ENCODE measurements at regions not wholly inside any gene's neighbourhood (a gene's known extent, or its start where the extent isn't known, plus 50 kb on each side); places are given as distances from the start of the nearest gene placed in this dataset.
"Not testable (repeated sequence)": the region's sequence is repeated elsewhere in the genome, so short reads cannot be mapped to it uniquely, and the experiment has no call there.

DNA sequence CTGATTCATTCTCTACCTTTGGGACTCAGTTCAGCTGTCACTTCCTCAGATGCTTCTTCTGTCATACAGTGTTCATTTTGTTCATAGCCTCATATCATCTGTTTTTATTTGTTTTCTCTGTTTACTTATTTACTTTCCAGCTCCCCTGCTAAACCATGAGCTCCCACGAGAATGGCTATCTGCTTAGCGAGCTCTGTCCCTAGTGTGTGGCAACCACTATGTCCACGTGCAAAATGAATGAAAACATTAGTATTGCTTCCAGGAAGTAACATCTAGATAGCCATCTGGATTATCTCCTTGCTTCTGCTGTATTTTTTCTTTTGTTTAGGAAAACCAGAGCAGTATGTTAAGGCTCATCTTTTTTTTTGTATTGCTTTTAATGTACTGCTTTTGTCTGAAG, 417.0 kb upstream of the SLC35B3 start:
- peaks cover 0 to 2% of the 10 kb centered on the region in 2 donors for H3K27me3 ChIP-seq (ENCODE audit: control insufficient read depth in 1 of 2, insufficient read depth in 2 of 2, low read length in 1 of 2)
- 62 to 72% methylated on average over 3 of the region's 3 CpGs for WGBS, 2 donors
- no peak for DNase-seq
- H3K9me3 ChIP-seq (ENCODE audit: control insufficient read depth, low read length): no peaks in the 10 kb centered on the region
- no peak for ATAC-seq (ENCODE audit: low FRiP score)
- no peak overlapping the region for H3K27ac ChIP-seq (ENCODE audit: low read depth in 1 of 2, low read length in 2 of 2)
- intact Hi-C loops (cut with DNase I): no loop called here
- no peaks in the 10 kb centered on the region for H3K36me3 ChIP-seq (ENCODE audit: control insufficient read depth in 1 of 2, insufficient read depth in 2 of 2, low read length in 1 of 2)
- H3K4me1 ChIP-seq (ENCODE audit: control insufficient read depth in 1 of 2, insufficient read depth in 2 of 2, low read length in 2 of 2): no peaks in the 10 kb centered on the region
- no peak overlapping the region for H3K4me3 ChIP-seq (ENCODE audit: low read length in 2 of 2)

- ATAC-seq (ENCODE audit: low FRiP score); H3K9me3 ChIP-seq (ENCODE audit: control insufficient read depth, low read length); H3K36me3 ChIP-seq (ENCODE audit: control insufficient read depth in 1 of 2, insufficient read depth in 2 of 2, low read length in 1 of 2); intact Hi-C loops (cut with DNase I); DNase-seq; H3K27me3 ChIP-seq (ENCODE audit: control insufficient read depth in 1 of 2, insufficient read depth in 2 of 2, low read length in 1 of 2); H3K4me3 ChIP-seq (ENCODE audit: low read length in 2 of 2); H3K4me1 ChIP-seq (ENCODE audit: control insufficient read depth in 1 of 2, insufficient read depth in 2 of 2, low read length in 2 of 2); H3K27ac ChIP-seq (ENCODE audit: low read depth in 1 of 2, low read length in 2 of 2): not testable (repeated sequence)
- WGBS, 2 donors: 82 to 84% methylated on average over 6 of the region's 6 CpGs
These were observed 411.3 kb upstream of the SLC35B3 start for GRCh38 chr6:8846680-8847079.

- Histone ChIP-seq H3K27me3 (ENCODE audit: control insufficient read depth in 1 of 2, insufficient read depth in 2 of 2, low read length in 1 of 2) (no peaks in the 10 kb centered on the region), H3K4me1 (ENCODE audit: control insufficient read depth in 1 of 2, insufficient read depth in 2 of 2, low read length in 2 of 2) (no peaks in the 10 kb centered on the region), H3K9me3 (ENCODE audit: control insufficient read depth, low read length) (no peaks in the 10 kb centered on the region), H3K36me3 (ENCODE audit: control insufficient read depth in 1 of 2, insufficient read depth in 2 of 2, low read length in 1 of 2) (no peaks in the 10 kb centered on the region), H3K4me3 (ENCODE audit: low read length in 2 of 2) (no peak overlapping the region), H3K27ac (ENCODE audit: low read depth in 1 of 2, low read length in 2 of 2) (no peak overlapping the region)
- intact Hi-C loops (cut with DNase I): no loop called here
- ATAC-seq (ENCODE audit: low FRiP score) (no peak), DNase-seq (no peak)
- 52 to 67% methylated on average over 5 of the region's 5 CpGs for WGBS, 2 donors
These were observed 410.3 kb upstream of the SLC35B3 start for GRCh38 chr6:8845690-8846089.

GRCh38 chr6:8844968-8845367, 409.6 kb upstream of the SLC35B3 start:
- ATAC-seq (ENCODE audit: low FRiP score): no peak
- no peaks in the 10 kb centered on the region for H3K9me3 ChIP-seq (ENCODE audit: control insufficient read depth, low read length)
- no peak for DNase-seq
- no peaks in the 10 kb centered on the region for H3K4me1 ChIP-seq (ENCODE audit: control insufficient read depth in 1 of 2, insufficient read depth in 2 of 2, low read length in 2 of 2)
- intact Hi-C loops (cut with DNase I): no loop called here
- H3K36me3 ChIP-seq (ENCODE audit: control insufficient read depth in 1 of 2, insufficient read depth in 2 of 2, low read length in 1 of 2): no peaks in the 10 kb centered on the region
- no peak overlapping the region for H3K27ac ChIP-seq (ENCODE audit: low read depth in 1 of 2, low read length in 2 of 2)
- H3K4me3 ChIP-seq (ENCODE audit: low read length in 2 of 2): no peak overlapping the region
- no peaks in the 10 kb centered on the region for H3K27me3 ChIP-seq (ENCODE audit: control insufficient read depth in 1 of 2, insufficient read depth in 2 of 2, low read length in 1 of 2)

- H3K27ac ChIP-seq (ENCODE audit: low read depth in 1 of 2, low read length in 2 of 2): no peak overlapping the region
- no peaks in the 10 kb centered on the region for H3K36me3 ChIP-seq (ENCODE audit: control insufficient read depth in 1 of 2, insufficient read depth in 2 of 2, low read length in 1 of 2)
- intact Hi-C loops (cut with DNase I): no loop called here
- DNase-seq (no peak), ATAC-seq (ENCODE audit: low FRiP score) (no peak)
- WGBS, 2 donors: 53 to 65% methylated on average over 7 of the region's 7 CpGs
- no peak overlapping the region for H3K4me3 ChIP-seq (ENCODE audit: low read length in 2 of 2)
- no peaks in the 10 kb centered on the region for H3K27me3 ChIP-seq (ENCODE audit: control insufficient read depth in 1 of 2, insufficient read depth in 2 of 2, low read length in 1 of 2)
- H3K9me3 ChIP-seq (ENCODE audit: control insufficient read depth, low read length): peaks cover 2% of the 10 kb centered on the region
- H3K4me1 ChIP-seq (ENCODE audit: control insufficient read depth in 1 of 2, insufficient read depth in 2 of 2, low read length in 2 of 2): no peaks in the 10 kb centered on the region
These were observed 404.3 kb upstream of the SLC35B3 start for GRCh38 chr6:8839626-8840025.

GRCh38 chr6:8837343-8837742, 402.0 kb upstream of the SLC35B3 start:
- 38 to 45% methylated on average over 2 of the region's 2 CpGs for WGBS, 2 donors
- no peaks in the 10 kb centered on the region for H3K27me3 ChIP-seq (ENCODE audit: control insufficient read depth in 1 of 2, insufficient read depth in 2 of 2, low read length in 1 of 2)
- no peak overlapping the region for H3K27ac ChIP-seq (ENCODE audit: low read depth in 1 of 2, low read length in 2 of 2)
- H3K36me3 ChIP-seq (ENCODE audit: control insufficient read depth in 1 of 2, insufficient read depth in 2 of 2, low read length in 1 of 2): no peaks in the 10 kb centered on the region
- intact Hi-C loops (cut with DNase I): no loop called here
- peaks cover 2% of the 10 kb centered on the region for H3K9me3 ChIP-seq (ENCODE audit: control insufficient read depth, low read length)
- no peak overlapping the region for H3K4me3 ChIP-seq (ENCODE audit: low read length in 2 of 2)
- DNase-seq: no peak
- ATAC-seq (ENCODE audit: low FRiP score): no peak
- no peaks in the 10 kb centered on the region for H3K4me1 ChIP-seq (ENCODE audit: control insufficient read depth in 1 of 2, insufficient read depth in 2 of 2, low read length in 2 of 2)

- H3K9me3 ChIP-seq (ENCODE audit: control insufficient read depth, low read length); ATAC-seq (ENCODE audit: low FRiP score); H3K27ac ChIP-seq (ENCODE audit: low read depth in 1 of 2, low read length in 2 of 2); H3K4me1 ChIP-seq (ENCODE audit: control insufficient read depth in 1 of 2, insufficient read depth in 2 of 2, low read length in 2 of 2); DNase-seq; H3K27me3 ChIP-seq (ENCODE audit: control insufficient read depth in 1 of 2, insufficient read depth in 2 of 2, low read length in 1 of 2); H3K36me3 ChIP-seq (ENCODE audit: control insufficient read depth in 1 of 2, insufficient read depth in 2 of 2, low read length in 1 of 2); intact Hi-C loops (cut with DNase I); H3K4me3 ChIP-seq (ENCODE audit: low read length in 2 of 2): not testable (repeated sequence)
- WGBS, 2 donors: 94 to 99% methylated on average over 3 of the region's 3 CpGs
These were observed 397.4 kb upstream of the SLC35B3 start for GRCh38 chr6:8832695-8833094.

DNA sequence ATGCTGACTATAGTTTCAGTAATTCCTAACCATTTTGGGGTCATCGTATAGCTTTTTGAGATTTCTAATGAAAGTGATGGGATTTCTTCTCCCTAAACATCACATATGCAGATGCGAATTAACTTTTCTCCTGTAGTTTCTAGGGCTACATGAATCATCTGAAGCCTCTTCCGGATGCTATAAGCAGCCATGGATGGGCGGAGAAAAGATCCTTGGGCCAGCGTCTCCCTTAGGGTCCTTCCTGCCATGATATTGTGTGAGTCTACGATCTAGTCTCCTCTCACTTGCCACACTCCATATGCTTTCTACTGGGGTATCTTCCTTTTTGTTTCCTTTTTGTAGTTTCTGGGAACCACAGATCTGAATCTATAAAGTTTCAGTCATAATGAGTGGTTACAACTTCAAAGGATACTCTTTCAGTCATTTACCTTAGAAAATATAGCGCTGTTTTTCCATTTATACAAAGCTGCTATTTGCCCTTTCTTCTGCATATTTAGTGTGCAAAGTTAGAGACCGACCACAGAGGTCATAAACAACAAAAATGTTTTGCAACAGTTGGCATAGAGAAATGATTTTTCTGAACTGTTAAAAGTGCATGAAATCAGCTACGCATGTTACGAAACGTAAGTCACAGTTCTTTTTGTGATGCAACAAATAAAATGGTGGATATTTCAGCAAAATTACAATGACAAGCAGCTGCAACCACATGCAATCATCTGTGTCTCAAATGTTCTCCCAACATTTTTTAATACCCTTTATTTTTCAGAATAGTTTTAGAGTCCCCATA, 396.2 kb upstream of the SLC35B3 start:
- no peak for DNase-seq
- H3K9me3 ChIP-seq (ENCODE audit: control insufficient read depth, low read length): no peaks in the 10 kb centered on the region
- H3K4me3 ChIP-seq (ENCODE audit: low read length in 2 of 2): no peak overlapping the region
- ATAC-seq (ENCODE audit: low FRiP score): no peak
- intact Hi-C loops (cut with DNase I): no loop called here
- H3K27ac ChIP-seq (ENCODE audit: low read depth in 1 of 2, low read length in 2 of 2): no peak overlapping the region
- no peaks in the 10 kb centered on the region for H3K36me3 ChIP-seq (ENCODE audit: control insufficient read depth in 1 of 2, insufficient read depth in 2 of 2, low read length in 1 of 2)
- WGBS, 2 donors: 87 to 91% methylated on average over 11 of the region's 11 CpGs
- H3K27me3 ChIP-seq (ENCODE audit: control insufficient read depth in 1 of 2, insufficient read depth in 2 of 2, low read length in 1 of 2): no peaks in the 10 kb centered on the region
- no peaks in the 10 kb centered on the region for H3K4me1 ChIP-seq (ENCODE audit: control insufficient read depth in 1 of 2, insufficient read depth in 2 of 2, low read length in 2 of 2)

DNA sequence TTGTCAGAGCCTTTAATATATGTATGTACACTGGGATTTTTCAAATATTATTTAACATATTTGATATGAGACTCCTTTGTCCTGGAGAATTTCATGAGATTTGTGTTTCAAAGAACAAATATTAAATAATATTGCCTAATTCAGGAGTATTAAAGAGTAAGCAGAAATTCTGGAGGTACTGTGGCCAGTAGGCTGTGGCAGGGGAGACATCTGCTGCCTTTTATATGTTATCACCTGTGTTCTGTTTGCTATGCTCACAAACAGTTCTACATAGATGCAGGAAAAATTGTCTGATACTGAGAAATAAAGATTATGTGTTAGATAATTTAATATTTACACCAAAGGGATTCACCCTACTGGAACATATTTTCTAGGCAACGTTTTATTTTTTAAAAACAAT, 395.4 kb upstream of the SLC35B3 start:
- no peak overlapping the region for H3K4me3 ChIP-seq (ENCODE audit: low read length in 2 of 2)
- DNase-seq (no peak), ATAC-seq (ENCODE audit: low FRiP score) (no peak)
- H3K36me3 ChIP-seq (ENCODE audit: control insufficient read depth in 1 of 2, insufficient read depth in 2 of 2, low read length in 1 of 2): no peaks in the 10 kb centered on the region
- H3K4me1 ChIP-seq (ENCODE audit: control insufficient read depth in 1 of 2, insufficient read depth in 2 of 2, low read length in 2 of 2): no peaks in the 10 kb centered on the region
- H3K27me3 ChIP-seq (ENCODE audit: control insufficient read depth in 1 of 2, insufficient read depth in 2 of 2, low read length in 1 of 2): no peaks in the 10 kb centered on the region
- 60% methylated on average over 1 of the region's 1 CpG for WGBS, 2 donors
- no peaks in the 10 kb centered on the region for H3K9me3 ChIP-seq (ENCODE audit: control insufficient read depth, low read length)
- intact Hi-C loops (cut with DNase I): no loop called here
- H3K27ac ChIP-seq (ENCODE audit: low read depth in 1 of 2, low read length in 2 of 2): no peak overlapping the region
